Transverse colon (tissue), 4 donors: ENCODE measurements at regions not wholly inside any gene's neighbourhood (a gene's known extent, or its start where the extent isn't known, plus 50 kb on each side); places are given as distances from the start of the nearest gene placed in this dataset.

Experiments used
- CTCF ChIP-seq, 5 experiments: fragments of 200-600 bp in 3 of 5; fragments of 450-650 bp in 2 of 5; sonication (generic) in 3 of 5; IDR thresholded peaks; 1 replicate in 2 of 5; 2 replicates in 3 of 5; pipeline ENCODE4 v1.5.1; 2016 to 2017; ENCODE audit warnings: antibody characterized with exemption in 5 of 5, inconsistent platforms in 3 of 5, mild to moderate bottlenecking in 2 of 5, moderate library complexity in 1 of 5
- POLR2AphosphoS5 ChIP-seq, 3 donors: sonication (generic); formaldehyde crosslinking; IDR thresholded peaks; one replicate each; pipeline ENCODE4 v1.6.1; 2016; ENCODE audit warnings: antibody characterized with exemption in 3 of 3

- TF ChIP-seq CTCF (IDR thresholded peaks at IDR 0.05) = no peak
- TF ChIP-seq POLR2AphosphoS5 (IDR thresholded peaks at IDR 0.05) = no peak
Measured at GRCh38 chr10:128588402-128588801, 462.2 kb upstream of the MKI67 start.
